ENCODE measurements at regions not wholly inside any gene's neighbourhood (a gene's known extent, or its start where the extent isn't known, plus 50 kb on each side); places are given as distances from the start of the nearest gene placed in this dataset.

DNA sequence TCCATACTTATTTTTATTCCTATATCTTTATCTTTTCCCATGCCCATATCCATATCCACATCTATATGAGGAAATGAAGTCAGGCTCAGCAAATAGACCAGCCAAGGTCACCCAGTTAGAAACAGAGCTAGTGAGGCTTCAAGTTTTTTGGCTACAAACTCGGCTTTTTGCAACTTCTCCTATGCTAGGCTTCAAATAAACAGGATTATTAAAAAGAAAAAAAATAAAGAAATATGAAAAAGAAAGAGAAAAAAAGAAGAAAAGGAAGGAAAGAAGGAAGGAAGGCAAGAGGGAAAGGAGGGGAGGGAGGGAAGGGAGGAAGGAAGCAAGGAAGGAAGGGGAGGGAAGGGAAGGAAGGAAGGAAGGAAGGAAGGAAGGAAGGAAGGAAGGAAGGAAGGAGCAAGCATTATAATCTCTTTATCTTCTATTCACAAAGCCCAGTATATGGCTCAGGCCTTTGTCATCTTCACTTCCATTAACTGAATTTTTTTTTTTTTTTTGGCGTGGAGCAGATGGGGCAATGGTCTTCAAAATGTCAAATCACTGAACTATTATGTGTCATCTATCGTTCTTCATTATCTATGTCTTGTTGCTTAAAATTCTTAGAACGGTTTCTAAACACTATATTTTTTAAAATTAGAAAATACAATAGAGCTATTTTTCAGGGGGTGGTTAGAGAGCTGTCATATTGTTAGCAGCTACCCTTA, 418.2 kb downstream of the VRK1 start:
- no peaks in the 10 kb centered on the region for H3K27me3 Mint-ChIP-seq (ENCODE audit: unreplicated experiment)
- no peaks in the 10 kb centered on the region for H3K9me3 Mint-ChIP-seq (ENCODE audit: unreplicated experiment)

DNA sequence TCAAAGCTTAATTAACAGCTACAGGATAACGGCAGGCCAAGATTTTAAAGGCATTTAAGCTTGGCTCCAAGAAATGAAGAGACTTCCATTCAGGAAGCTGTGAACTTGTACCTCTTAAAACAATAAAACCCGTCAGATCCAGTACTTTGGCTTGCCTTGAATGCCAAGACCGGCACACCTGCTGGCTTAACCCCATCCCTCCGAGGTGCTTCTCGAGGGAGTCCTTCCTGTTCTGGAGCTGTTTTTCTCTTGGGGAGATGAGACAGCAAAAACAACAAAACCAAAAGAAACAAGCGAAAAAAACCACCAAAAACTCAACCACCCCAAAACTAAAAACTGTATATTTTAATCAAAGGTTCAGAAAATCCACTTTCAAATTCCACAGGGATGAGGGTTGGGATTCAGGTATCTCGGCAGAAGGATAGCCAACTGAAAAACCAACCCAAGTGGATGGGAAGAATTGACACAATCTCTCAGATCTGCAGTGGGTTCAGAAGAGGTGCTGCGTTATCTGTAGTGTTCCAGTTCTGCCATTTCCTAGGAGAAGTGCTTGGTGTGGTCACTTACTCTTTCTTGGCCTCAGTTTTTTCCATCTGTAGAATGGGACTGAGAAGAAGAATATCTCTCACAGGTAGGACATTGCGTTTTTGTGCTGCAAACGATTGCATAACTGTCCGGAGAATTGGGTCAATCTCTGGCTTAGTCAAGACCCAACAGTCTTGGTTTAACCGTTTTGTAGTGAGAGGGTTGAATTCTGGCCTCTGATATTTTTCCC, 420.1 kb downstream of the VRK1 start:
- Mint-ChIP-seq H3K4me3 (ENCODE audit: unreplicated experiment) (no peak overlapping the region), H3K9me3 (ENCODE audit: unreplicated experiment) (peaks cover 1% of the 10 kb centered on the region), H3K27me3 (ENCODE audit: unreplicated experiment) (no peaks in the 10 kb centered on the region), H3K4me1 (ENCODE audit: low read depth, unreplicated experiment) (no peaks in the 10 kb centered on the region), H3K36me3 (ENCODE audit: unreplicated experiment) (no peaks in the 10 kb centered on the region), H3K27ac (ENCODE audit: unreplicated experiment) (no peak overlapping the region)
- no peak for DNase-seq
- TF ChIP-seq, protein P1, sequence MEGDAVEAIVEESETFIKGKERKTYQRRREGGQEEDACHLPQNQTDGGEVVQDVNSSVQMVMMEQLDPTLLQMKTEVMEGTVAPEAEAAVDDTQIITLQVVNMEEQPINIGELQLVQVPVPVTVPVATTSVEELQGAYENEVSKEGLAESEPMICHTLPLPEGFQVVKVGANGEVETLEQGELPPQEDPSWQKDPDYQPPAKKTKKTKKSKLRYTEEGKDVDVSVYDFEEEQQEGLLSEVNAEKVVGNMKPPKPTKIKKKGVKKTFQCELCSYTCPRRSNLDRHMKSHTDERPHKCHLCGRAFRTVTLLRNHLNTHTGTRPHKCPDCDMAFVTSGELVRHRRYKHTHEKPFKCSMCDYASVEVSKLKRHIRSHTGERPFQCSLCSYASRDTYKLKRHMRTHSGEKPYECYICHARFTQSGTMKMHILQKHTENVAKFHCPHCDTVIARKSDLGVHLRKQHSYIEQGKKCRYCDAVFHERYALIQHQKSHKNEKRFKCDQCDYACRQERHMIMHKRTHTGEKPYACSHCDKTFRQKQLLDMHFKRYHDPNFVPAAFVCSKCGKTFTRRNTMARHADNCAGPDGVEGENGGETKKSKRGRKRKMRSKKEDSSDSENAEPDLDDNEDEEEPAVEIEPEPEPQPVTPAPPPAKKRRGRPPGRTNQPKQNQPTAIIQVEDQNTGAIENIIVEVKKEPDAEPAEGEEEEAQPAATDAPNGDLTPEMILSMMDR (IDR thresholded peaks at IDR 0.05; ENCODE audit: partially characterized antibody, unreplicated experiment): no peak

More for the DNA sequence above, 418.2 kb downstream of the VRK1 start:
- DNase-seq: no peak
- Mint-ChIP-seq H3K36me3 (ENCODE audit: unreplicated experiment) (no peaks in the 10 kb centered on the region), H3K4me3 (ENCODE audit: unreplicated experiment) (no peak overlapping the region), H3K4me1 (ENCODE audit: low read depth, unreplicated experiment) (no peaks in the 10 kb centered on the region), H3K27ac (ENCODE audit: unreplicated experiment) (no peak overlapping the region)
- TF ChIP-seq, protein P1 (IDR thresholded peaks at IDR 0.05; ENCODE audit: partially characterized antibody, unreplicated experiment): no peak

DNA sequence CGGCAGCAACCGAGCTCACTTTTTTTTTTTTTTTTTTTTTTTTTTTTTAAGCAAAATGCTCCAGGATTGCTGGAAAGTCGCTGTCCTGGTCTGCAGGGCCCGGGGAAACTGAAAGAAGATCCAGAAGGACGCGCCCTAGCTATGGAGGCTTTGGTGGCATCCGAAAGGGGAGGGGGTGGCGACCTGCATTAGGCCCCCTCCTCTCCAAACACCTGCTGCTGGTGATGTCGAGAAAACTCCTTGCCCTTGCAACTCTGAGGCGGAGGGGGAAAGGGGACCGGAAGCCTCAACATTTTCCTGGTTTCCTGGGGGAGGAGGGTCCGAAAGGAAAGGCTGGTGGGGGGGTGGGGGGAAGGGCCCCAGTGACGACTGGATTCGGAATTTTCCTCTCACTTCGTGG, 421.1 kb downstream of the VRK1 start:
- Mint-ChIP-seq H3K9me3 (ENCODE audit: unreplicated experiment) (peaks cover 1% of the 10 kb centered on the region), H3K4me1 (ENCODE audit: low read depth, unreplicated experiment) (no peaks in the 10 kb centered on the region), H3K4me3 (ENCODE audit: unreplicated experiment) (peak overlapping the region; percentile 79), H3K36me3 (ENCODE audit: unreplicated experiment) (no peaks in the 10 kb centered on the region), H3K27ac (ENCODE audit: unreplicated experiment) (no peak overlapping the region), H3K27me3 (ENCODE audit: unreplicated experiment) (no peaks in the 10 kb centered on the region)
- DNase-seq: no peak
- TF ChIP-seq, protein P1 (IDR thresholded peaks at IDR 0.05; ENCODE audit: partially characterized antibody, unreplicated experiment): no peak

DNA sequence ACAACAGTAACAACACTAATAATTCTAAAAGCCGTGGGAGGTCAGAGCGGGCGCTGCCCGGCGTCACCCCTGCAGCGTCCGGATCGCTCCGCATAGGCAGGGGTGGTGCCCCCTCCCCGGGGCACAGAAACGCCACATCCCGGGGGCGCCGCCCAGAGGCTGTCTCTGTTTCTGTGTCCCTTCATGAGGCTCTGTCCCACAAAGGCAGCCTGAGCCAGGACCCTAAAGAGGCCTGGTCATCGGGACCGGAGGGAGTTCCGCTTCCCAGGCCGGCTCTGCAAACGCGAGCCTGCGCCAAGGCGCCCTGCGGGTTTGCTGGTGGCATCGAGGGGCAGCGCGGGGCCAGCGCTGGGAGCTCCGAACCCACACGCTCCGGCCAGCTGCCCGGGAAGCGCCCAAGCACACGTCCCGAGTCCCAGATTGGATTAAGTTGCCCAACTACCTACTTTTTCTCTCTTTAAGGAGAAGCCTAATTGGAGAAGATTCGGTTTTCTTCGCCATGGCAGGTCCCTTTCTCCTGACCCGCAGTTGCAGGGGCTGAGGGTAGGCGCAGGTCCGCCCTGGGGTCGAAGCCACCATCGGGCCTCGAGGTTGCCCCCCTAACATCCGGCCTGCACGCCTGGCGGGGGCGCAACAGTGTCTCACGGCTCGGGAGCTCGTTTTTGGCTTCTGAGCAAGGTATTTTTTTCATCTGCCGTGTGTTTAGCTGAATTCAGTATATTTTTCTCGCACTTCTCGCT, 421.7 kb downstream of the VRK1 start:
- Mint-ChIP-seq H3K27me3 (ENCODE audit: unreplicated experiment) (no peaks in the 10 kb centered on the region), H3K4me1 (ENCODE audit: low read depth, unreplicated experiment) (peaks cover under 1% of the 10 kb centered on the region), H3K9me3 (ENCODE audit: unreplicated experiment) (peaks cover 1% of the 10 kb centered on the region), H3K36me3 (ENCODE audit: unreplicated experiment) (no peaks in the 10 kb centered on the region), H3K4me3 (ENCODE audit: unreplicated experiment) (peak overlapping the region; percentile 74), H3K27ac (ENCODE audit: unreplicated experiment) (no peak overlapping the region)
- TF ChIP-seq, protein P1 (IDR thresholded peaks at IDR 0.05; ENCODE audit: partially characterized antibody, unreplicated experiment): no peak
- peak; percentile 47 for DNase-seq
